ENCODE measurements at regions not wholly inside any gene's neighbourhood (a gene's known extent, or its start where the extent isn't known, plus 50 kb on each side); places are given as distances from the start of the nearest gene placed in this dataset.

- TF ChIP-seq CTCF (IDR thresholded peaks at IDR 0.05) (peak in 2 of 3 experiments; percentile 47 to 55), POLR2AphosphoS5 (IDR thresholded peaks at IDR 0.05; ENCODE audit: insufficient read depth in 1 of 2, low read depth in 1 of 2) (no peak)
These were observed 621.7 kb upstream of the AGTR1 start for GRCh38 chr3:148075771-148076716.
